Fibroblast of skin of abdomen (primary cell): ENCODE measurements at regions not wholly inside any gene's neighbourhood (a gene's known extent, or its start where the extent isn't known, plus 50 kb on each side); places are given as distances from the start of the nearest gene placed in this dataset.

Experiments
- DNase-seq: peaks from one replicate; pipeline ENCODE4 v3.0.0-alpha.2; 2013

DNA sequence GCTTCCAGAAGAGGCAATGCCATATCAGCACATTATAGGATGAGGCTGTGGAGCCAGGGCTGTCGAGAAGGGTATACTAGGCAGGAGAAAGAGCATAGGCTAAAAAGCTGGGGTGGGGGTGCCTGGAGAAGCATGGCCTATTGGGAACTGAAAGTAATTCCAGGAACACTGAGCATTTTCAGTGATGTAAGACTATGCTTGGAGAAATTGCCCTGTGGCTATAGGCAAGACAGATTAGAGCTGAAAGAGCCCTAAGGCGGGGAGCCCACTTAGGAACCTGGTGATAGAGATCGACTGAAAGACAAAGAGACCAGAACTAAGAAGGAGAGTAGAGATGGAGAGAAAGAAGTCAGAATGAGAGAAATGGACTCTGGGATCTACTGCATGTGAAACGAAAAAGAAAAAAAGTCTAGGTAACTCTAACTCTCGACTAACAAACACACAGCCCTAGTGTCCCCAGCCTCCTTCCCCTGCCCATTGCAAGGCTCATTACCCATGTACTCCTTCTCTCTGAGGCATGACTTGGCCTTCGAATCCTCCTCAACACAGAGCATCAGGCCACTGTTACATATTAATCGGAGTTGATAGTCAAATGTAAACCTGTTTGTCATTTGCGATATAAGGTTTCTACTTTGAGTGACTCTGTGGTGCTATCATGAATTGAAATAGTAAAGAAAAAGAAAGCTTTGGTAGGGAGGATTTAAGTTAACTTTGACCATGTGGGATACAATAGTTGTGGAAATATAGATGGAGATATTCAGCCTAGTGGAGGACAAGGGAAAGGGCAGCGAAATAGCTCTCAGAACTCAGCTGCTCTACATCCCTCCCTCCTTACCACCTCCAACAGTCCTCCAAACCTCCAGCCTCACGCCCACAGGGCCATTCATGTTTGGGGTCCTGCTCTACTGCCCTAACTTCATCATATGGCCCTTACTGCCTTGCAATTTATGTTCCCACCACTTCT, 52.3 kb upstream of the BMAL1 start:
- no peak for DNase-seq

DNA sequence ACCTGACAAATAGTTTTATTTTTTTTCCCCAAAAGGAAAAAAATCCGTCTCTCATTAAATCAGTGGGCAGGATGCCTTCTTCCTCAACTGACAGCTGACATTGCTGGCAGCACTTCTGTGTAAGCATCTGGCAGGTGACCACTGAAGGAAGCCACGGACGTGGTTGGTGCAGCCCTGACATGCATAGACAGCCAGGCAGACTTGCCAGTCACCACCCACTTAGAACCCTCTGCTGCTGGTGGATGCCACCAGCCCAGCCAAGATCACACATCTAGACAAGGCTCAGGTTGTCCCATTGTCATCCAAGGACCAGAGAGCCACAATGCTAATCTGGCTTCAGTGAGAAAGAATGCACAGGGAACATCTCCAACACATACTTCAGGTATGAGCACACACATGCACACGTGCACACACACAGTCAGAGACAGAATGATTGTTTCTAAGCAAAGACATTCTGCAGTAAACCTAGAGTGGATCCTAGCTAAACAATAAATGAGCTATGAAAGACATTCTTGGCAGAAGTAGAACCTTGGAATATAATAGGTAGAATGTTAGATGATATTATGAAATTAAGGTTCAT, 49.8 kb upstream of the BMAL1 start:
- DNase-seq, result no peak
